AG04450 (cell line): ENCODE measurements at regions not wholly inside any gene's neighbourhood (a gene's known extent, or its start where the extent isn't known, plus 50 kb on each side); places are given as distances from the start of the nearest gene placed in this dataset.

ENCODE experiments used
- CTCF ChIA-PET: fragments of 300-600, 350-600 bp; formaldehyde crosslinking; extraction: SDS; loops from one replicate; lab custom pipeline; 2022; ENCODE audit warnings: antibody characterized with exemption, inconsistent platforms; lab: Charles Lee
- POLR2A ChIA-PET: fragments of 350-600 bp; formaldehyde crosslinking; extraction: SDS; loops from one replicate; lab custom pipeline; 2021; ENCODE audit warnings: antibody characterized with exemption, inconsistent platforms; lab: Yijun Ruan, JAX
- DNase-seq: peaks from one replicate; pipeline ENCODE4 v3.0.0-alpha.2; 2011; ENCODE audit warnings: low read depth, low spot score
- H3K27ac ChIP-seq: one replicate; pipeline ENCODE4 v1.5.1; 2012; ENCODE audit warnings: low read depth, low read length, control low read depth
- H3K27me3 ChIP-seq: one replicate; pipeline ENCODE4 v1.6.0; 2012; ENCODE audit warnings: low read length; ENCODE audit not compliant: control insufficient read depth, insufficient read depth
- H3K4me3 ChIP-seq: 2 replicates; pipeline ENCODE4 v1.5.1; 2011; ENCODE audit warnings: mild to moderate bottlenecking, low read depth, low read length, control low read depth
- H3K9me3 ChIP-seq: 2 replicates; pipeline ENCODE4 v1.5.1; 2012; ENCODE audit warnings: low read length; ENCODE audit not compliant: control insufficient read depth, insufficient read depth
- TF ChIP-seq, protein P1 (sequence below): IDR thresholded peaks from 2 replicates; pipeline ENCODE4 v1.5.1; 2011; ENCODE audit warnings: low read depth, low read length, control low read depth, inconsistent platforms

DNA sequence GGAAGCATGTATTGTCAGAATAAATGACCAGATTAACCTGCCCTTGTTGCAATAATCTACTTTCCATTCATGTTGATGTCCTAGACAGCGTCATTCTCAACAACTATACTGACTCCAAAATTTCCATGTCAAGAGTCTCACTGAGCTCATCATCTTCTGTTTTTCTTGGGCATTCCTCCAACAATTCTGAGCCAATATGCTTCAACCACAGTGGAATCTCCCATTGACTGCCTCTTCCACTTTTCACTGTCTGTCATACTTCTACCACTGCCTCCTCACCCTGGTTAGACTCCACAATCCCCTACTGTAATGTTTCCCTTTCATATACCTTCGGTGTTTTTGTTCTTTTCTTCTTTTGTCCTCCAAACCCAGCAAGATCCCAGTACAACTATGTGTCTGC, 162.8 kb downstream of the TLE1 start:
- Histone ChIP-seq H3K27me3 (no peaks in the 10 kb centered on the region), H3K4me3 (no peak overlapping the region), H3K9me3 (no peaks in the 10 kb centered on the region; the same call in 1 of the 2 replicates), H3K27ac (no peak overlapping the region)
- CTCF ChIA-PET, result no interaction called here
- POLR2A ChIA-PET, result interaction anchor here (0.6 kb wide), 1 partner anchor 30 kb away, joined by 4 read pairs; no protein-coding TSS in a partner anchor
- TF ChIP-seq, protein P1, sequence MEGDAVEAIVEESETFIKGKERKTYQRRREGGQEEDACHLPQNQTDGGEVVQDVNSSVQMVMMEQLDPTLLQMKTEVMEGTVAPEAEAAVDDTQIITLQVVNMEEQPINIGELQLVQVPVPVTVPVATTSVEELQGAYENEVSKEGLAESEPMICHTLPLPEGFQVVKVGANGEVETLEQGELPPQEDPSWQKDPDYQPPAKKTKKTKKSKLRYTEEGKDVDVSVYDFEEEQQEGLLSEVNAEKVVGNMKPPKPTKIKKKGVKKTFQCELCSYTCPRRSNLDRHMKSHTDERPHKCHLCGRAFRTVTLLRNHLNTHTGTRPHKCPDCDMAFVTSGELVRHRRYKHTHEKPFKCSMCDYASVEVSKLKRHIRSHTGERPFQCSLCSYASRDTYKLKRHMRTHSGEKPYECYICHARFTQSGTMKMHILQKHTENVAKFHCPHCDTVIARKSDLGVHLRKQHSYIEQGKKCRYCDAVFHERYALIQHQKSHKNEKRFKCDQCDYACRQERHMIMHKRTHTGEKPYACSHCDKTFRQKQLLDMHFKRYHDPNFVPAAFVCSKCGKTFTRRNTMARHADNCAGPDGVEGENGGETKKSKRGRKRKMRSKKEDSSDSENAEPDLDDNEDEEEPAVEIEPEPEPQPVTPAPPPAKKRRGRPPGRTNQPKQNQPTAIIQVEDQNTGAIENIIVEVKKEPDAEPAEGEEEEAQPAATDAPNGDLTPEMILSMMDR, result no peak
- DNase-seq, result peak; percentile 66

DNA sequence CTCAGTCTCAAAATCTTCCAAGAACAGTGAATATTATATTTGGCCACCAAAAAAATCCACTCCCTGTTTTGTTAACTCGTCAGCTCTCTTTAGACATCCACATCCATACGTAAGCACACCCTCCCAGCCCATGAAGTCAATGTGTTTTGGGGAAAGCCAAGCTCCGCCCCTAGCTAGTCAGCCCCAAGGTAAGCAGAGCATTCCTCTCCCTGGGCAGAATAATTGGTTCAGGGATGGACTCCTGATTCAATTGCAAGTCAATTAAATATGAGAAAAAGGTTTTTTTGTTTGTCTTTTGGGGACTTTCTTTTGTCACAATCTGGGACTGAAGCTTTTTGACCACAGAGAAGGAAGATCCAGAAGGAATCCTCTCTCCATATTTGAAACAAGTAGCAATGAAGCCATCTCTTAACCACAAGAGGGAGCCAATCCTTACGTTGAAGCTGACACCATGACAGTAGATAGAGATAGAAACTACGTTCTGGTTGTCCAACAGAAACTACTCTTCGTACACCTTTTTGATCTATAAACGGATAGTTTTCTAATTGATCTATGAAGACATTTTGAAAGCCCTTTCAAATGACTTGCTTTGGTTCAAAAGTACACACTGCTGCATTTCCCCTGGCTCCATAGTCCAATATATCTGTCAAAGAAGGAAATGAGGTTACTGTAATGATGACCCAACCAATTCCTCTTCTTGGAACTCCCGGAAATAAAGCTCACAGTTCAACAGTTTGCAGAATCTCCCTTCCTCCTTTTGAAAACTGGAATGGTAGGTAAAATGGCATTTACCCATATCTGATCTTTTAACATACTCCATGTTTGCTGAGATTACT, 166.4 kb downstream of the TLE1 start:
- Histone ChIP-seq H3K27me3 (no peaks in the 10 kb centered on the region), H3K9me3 (no peaks in the 10 kb centered on the region), H3K4me3 (no peak overlapping the region), H3K27ac (no peak overlapping the region)
- ChIA-PET POLR2A (no interaction called here), CTCF (interaction anchor here (0.6 to 2.7 kb wide), 33 partner anchors 10 to 1083 kb away, joined by 3 to 22 read pairs (median 4); no protein-coding TSS in a partner anchor)
- TF ChIP-seq, protein P1, result peak; percentile 57
- DNase-seq, result peak; percentile 11

DNA sequence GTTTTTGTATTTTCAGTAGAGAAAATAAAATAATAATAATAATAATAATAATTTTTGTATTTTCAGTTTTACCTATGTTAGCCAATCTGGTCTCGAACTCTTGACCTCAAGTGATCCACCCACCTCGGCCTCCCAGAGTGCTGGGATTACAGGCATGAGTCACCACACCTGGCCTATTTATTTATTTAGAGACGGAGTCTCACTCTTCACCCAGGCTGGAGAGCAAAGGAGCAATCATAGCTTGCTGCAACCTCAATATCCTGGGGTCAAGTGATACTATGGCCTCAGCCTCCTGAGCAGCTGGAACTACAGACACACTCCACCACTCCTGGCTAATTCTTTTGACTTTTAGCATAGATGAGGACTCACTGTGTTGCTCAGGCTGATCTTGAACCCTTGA, 167.5 kb downstream of the TLE1 start:
- no peak overlapping the region for H3K27ac ChIP-seq
- no peaks in the 10 kb centered on the region for H3K9me3 ChIP-seq
- no peaks in the 10 kb centered on the region for H3K27me3 ChIP-seq
- no peak overlapping the region for H3K4me3 ChIP-seq
- CTCF ChIA-PET, result interaction anchor here (0.6 to 2.2 kb wide), 14 partner anchors 9 to 1085 kb away, joined by 3 to 22 read pairs (median 6); no protein-coding TSS in a partner anchor
- TF ChIP-seq, protein P1, result no peak
- no peak for DNase-seq
- POLR2A ChIA-PET, result no interaction called here

DNA sequence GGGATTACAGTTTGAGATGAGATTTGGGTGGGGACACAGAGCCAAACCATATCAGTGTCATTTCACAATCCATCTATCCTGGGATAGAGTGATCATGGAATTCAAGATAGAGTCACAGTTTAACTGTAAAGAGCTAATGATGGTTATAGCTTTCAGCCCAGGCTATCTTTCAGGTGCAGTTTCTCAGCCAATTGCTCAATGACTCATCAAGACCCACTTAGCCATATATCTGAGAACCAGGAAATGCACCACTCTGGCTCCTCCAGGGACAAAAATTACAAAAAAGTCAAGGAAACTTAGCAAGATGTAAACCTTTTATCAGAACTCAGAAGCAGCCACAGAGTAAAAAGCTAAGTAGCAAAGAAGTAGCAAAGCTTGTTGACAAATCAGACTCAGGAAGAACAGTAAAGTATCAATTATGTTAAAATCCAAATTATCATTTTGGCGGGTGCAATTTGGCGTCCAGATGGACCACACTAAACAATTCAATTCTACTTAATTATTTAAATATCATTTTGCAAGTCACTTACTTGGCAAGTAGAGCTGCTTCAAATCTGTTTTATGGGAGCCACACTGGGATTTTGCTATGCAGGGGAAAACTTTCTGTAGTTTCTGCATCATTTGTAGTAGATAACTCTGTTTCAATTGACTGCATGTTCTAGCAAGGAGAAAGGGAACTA, 169.4 kb downstream of the TLE1 start:
- DNase-seq, result no peak
- no peaks in the 10 kb centered on the region for H3K9me3 ChIP-seq
- H3K27me3 ChIP-seq, result no peaks in the 10 kb centered on the region
- TF ChIP-seq, protein P1, result no peak
- no peak overlapping the region for H3K27ac ChIP-seq
- H3K4me3 ChIP-seq, result no peak overlapping the region
- POLR2A ChIA-PET, result no interaction called here
- CTCF ChIA-PET, result interaction anchor here (0.9 to 2.2 kb wide), 2 partner anchors 11 to 1086 kb away, joined by 3 to 8 read pairs; no protein-coding TSS in a partner anchor
